Endothelial cell of umbilical vein (primary cell): ENCODE measurements at regions not wholly inside any gene's neighbourhood (a gene's known extent, or its start where the extent isn't known, plus 50 kb on each side); places are given as distances from the start of the nearest gene placed in this dataset.

Experiments used
- BruUV-seq: library from RNA; stranded (reverse); fragments of 400-500 nt; replicated peaks from 2 replicates; lab custom pipeline; 2021; lab: Mats Ljungman, UMichigan
- CTCF ChIA-PET: fragments of 300-600, 350-600 bp; sonication (Branson Sonifier 250); formaldehyde crosslinking; loops from one replicate; lab custom pipeline; 2021; ENCODE audit warnings: antibody characterized with exemption, inconsistent platforms; lab: Charles Lee
- POLR2A ChIA-PET: fragments of 300-600, 350-600 bp; sonication (Branson Sonifier 250); formaldehyde crosslinking; loops from one replicate; lab custom pipeline; 2021; ENCODE audit warnings: antibody characterized with exemption, inconsistent platforms; lab: Charles Lee
- DNase-seq: peaks from one replicate; pipeline ENCODE4 v3.0.0-alpha.2; 2011; ENCODE audit warnings: low read depth, low spot score
- FAIRE-seq: peaks from 2 replicates; lab custom pipeline; 2011; peaks lifted over from hg19 to GRCh38; lab: Jason Lieb, UNC
- H2AFZ ChIP-seq: 2 replicates; pipeline ENCODE4 v1.6.0; 2012; ENCODE audit warnings: low read depth, low read length, control low read depth, inconsistent platforms
- H3K27ac ChIP-seq: 2 replicates; pipeline ENCODE4 v1.5.1; 2011; ENCODE audit warnings: low read depth, mild to moderate bottlenecking, control low read depth, low read length, moderate library complexity; ENCODE audit not compliant: insufficient read depth
- H3K27me3 ChIP-seq, 2 experiments: 2 replicates each; pipeline versions ENCODE4 v1.6.0 to v1.6.1; 2011; ENCODE audit warnings: low read length in 2 of 2, mixed read lengths in 1 of 2; ENCODE audit not compliant: control insufficient read depth in 2 of 2, insufficient read depth in 2 of 2
- H3K36me3 ChIP-seq, 2 experiments: 2 replicates in 1 of 2; 3 replicates in 1 of 2; pipeline ENCODE4 v1.5.1; 2011; ENCODE audit warnings: low read length in 2 of 2, mild to moderate bottlenecking in 1 of 2, moderate library complexity in 1 of 2; ENCODE audit not compliant: control insufficient read depth in 2 of 2, insufficient read depth in 2 of 2; ENCODE audit errors: extremely low read depth in 1 of 2
- H3K4me1 ChIP-seq: 3 replicates; pipeline ENCODE4 v1.5.1; 2011; ENCODE audit warnings: mild to moderate bottlenecking, low read length; ENCODE audit not compliant: control insufficient read depth, insufficient read depth; ENCODE audit errors: extremely low read depth
- H3K4me2 ChIP-seq: 2 replicates; pipeline ENCODE4 v1.6.1; 2011; ENCODE audit warnings: low read length, control low read depth, mixed read lengths; ENCODE audit not compliant: insufficient read depth
- H3K4me3 ChIP-seq, 3 experiments: fragments of 200-600 bp in 1 of 3; sonication (generic), shearing (Covaris generic) in 1 of 3; replicated peaks in 1 of 3; 2 replicates each; pipeline ENCODE4 v1.5.1; 2011 to 2016; ENCODE audit warnings: control low read depth in 3 of 3, low read length in 3 of 3, mild to moderate bottlenecking in 2 of 3, inconsistent platforms in 1 of 3, low read depth in 1 of 3, moderate library complexity in 1 of 3; ENCODE audit not compliant: insufficient read depth in 1 of 3
- H3K79me2 ChIP-seq: 2 replicates; pipeline ENCODE4 v1.6.0; 2012; ENCODE audit warnings: low read length, inconsistent platforms; ENCODE audit not compliant: control insufficient read depth, insufficient read depth
- H3K9ac ChIP-seq: replicated peaks from 2 replicates; pipeline ENCODE3; 2011; ENCODE audit warnings: low read length, control low read depth; ENCODE audit not compliant: insufficient read depth; ENCODE audit errors: extremely low read depth
- H3K9me1 ChIP-seq: replicated peaks from 3 replicates; pipeline ENCODE4 v1.6.0; 2011; ENCODE audit warnings: mild to moderate bottlenecking, low read length; ENCODE audit not compliant: control insufficient read depth, insufficient read depth; ENCODE audit errors: extremely low read depth
- H3K9me3 ChIP-seq: replicated peaks from 2 replicates; pipeline ENCODE4 v1.5.1; 2012; ENCODE audit warnings: low read length, inconsistent platforms; ENCODE audit not compliant: control insufficient read depth, insufficient read depth
- H4K20me1 ChIP-seq: replicated peaks from 2 replicates; pipeline ENCODE3; 2011; ENCODE audit warnings: mild to moderate bottlenecking, low read length; ENCODE audit not compliant: control insufficient read depth, insufficient read depth; ENCODE audit errors: extremely low read depth
- CTCF ChIP-seq, 2 donors: IDR thresholded peaks; 1 replicate in 1 of 2; 2 replicates in 1 of 2; pipeline ENCODE4 v1.5.1; 2011; ENCODE audit warnings: low read length in 2 of 2, mild to moderate bottlenecking in 2 of 2, moderate library complexity in 2 of 2, control low read depth in 1 of 2, inconsistent platforms in 1 of 2, low read depth in 1 of 2; ENCODE audit not compliant: insufficient read depth in 1 of 2; ENCODE audit errors: extremely low read depth in 1 of 2
- EZH2 ChIP-seq: IDR thresholded peaks from 2 replicates; pipeline ENCODE4 v1.6.1; 2012; ENCODE audit warnings: borderline replicate concordance, low read depth, mild to moderate bottlenecking, moderate library complexity, low read length, inconsistent platforms; ENCODE audit not compliant: severe bottlenecking
- FOS ChIP-seq: IDR thresholded peaks from 2 replicates; pipeline ENCODE4 v1.6.1; 2011; ENCODE audit warnings: mild to moderate bottlenecking, low read length, moderate library complexity, borderline replicate concordance; ENCODE audit not compliant: insufficient read depth
- GATA2 ChIP-seq: IDR thresholded peaks from 2 replicates; pipeline ENCODE4 v1.7.0; 2011; ENCODE audit warnings: low read depth, mild to moderate bottlenecking, moderate library complexity, mixed read lengths, low read length; ENCODE audit not compliant: insufficient read length, insufficient read depth
- JUN ChIP-seq: IDR thresholded peaks from 2 replicates; pipeline ENCODE4 v1.6.1; 2011; ENCODE audit warnings: borderline replicate concordance, low read depth; ENCODE audit not compliant: insufficient read length, insufficient read depth
- MAX ChIP-seq: IDR thresholded peaks from 2 replicates; pipeline ENCODE4 v1.6.1; 2011; ENCODE audit not compliant: insufficient read depth, insufficient read length
- MYC ChIP-seq: IDR thresholded peaks from one replicate; pipeline ENCODE4 v1.6.1; 2011; ENCODE audit warnings: mild to moderate bottlenecking, low read depth, low read length
- POLR2A ChIP-seq: IDR thresholded peaks from 2 replicates; pipeline ENCODE4 v1.6.1; 2012; ENCODE audit warnings: low read depth, mild to moderate bottlenecking, control low read depth, low read length
- POLR2AphosphoS5 ChIP-seq: IDR thresholded peaks from 2 replicates; pipeline ENCODE4 v1.6.1; 2012; ENCODE audit warnings: low read depth, mild to moderate bottlenecking, control low read depth, low read length, moderate library complexity; ENCODE audit not compliant: insufficient read depth
- dilution Hi-C: fragments of 300-500 bp; cut with MboI; formaldehyde crosslinking; loops from one replicate; pipeline ENCODE4 v1.15.0; 2019; ENCODE audit warnings: low sequenced_read_pairs; ENCODE audit not compliant: extremely low pct_ligation_motif_present
- intact Hi-C: fragments of 100-400 bp; cut with micrococcal nuclease; formaldehyde crosslinking; loops from one replicate; pipeline ENCODE4 v1.10.0; 2022

GRCh38 chr2:240231838-240232244 is 91.4 kb upstream of the OTOS start:
- dilution Hi-C loops, result no loop called here

More at GRCh38 chr2:240231838-240232244, 91.4 kb upstream of the OTOS start:
- no peak overlapping the region for H3K4me2 ChIP-seq
- no peak for DNase-seq
- no peaks in the 10 kb centered on the region for H3K9me3 ChIP-seq
- CTCF ChIA-PET, result interaction anchor here (0.8 to 3.2 kb wide), 12 partner anchors 10 to 355 kb away, joined by 3 to 22 read pairs (median 6); partner anchors contain the start of gene GPC1
- H3K9ac ChIP-seq, result no peak overlapping the region
- no peaks in the 10 kb centered on the region for H3K4me1 ChIP-seq
- intact Hi-C loops, result no loop called here
- no peaks in the 10 kb centered on the region for H3K79me2 ChIP-seq
- no peaks in the 10 kb centered on the region for H3K36me3 ChIP-seq
- no peak overlapping the region for H3K4me3 ChIP-seq
- no peak for FAIRE-seq
- TF ChIP-seq MAX (no peak), GATA2 (no peak), POLR2A (no peak), EZH2 (no peak), FOS (no peak), POLR2AphosphoS5 (no peak), JUN (no peak), CTCF (IDR thresholded peaks at IDR 0.05; ENCODE audit: extremely low read depth in 1 of 2, insufficient read depth in 1 of 2, low read depth in 1 of 2, low read length in 2 of 2) (no peak), MYC (no peak)
- no peak overlapping the region for H3K27ac ChIP-seq
- no peak overlapping the region for H2AFZ ChIP-seq
- no peaks in the 10 kb centered on the region for H3K27me3 ChIP-seq
- POLR2A ChIA-PET, result no interaction called here
- H4K20me1 ChIP-seq, result no peaks in the 10 kb centered on the region
- BruUV-seq, result no TSS peak
- no peaks in the 10 kb centered on the region for H3K9me1 ChIP-seq
